ENCODE measurements at regions not wholly inside any gene's neighbourhood (a gene's known extent, or its start where the extent isn't known, plus 50 kb on each side); places are given as distances from the start of the nearest gene placed in this dataset.

- TF ChIP-seq, protein P1, sequence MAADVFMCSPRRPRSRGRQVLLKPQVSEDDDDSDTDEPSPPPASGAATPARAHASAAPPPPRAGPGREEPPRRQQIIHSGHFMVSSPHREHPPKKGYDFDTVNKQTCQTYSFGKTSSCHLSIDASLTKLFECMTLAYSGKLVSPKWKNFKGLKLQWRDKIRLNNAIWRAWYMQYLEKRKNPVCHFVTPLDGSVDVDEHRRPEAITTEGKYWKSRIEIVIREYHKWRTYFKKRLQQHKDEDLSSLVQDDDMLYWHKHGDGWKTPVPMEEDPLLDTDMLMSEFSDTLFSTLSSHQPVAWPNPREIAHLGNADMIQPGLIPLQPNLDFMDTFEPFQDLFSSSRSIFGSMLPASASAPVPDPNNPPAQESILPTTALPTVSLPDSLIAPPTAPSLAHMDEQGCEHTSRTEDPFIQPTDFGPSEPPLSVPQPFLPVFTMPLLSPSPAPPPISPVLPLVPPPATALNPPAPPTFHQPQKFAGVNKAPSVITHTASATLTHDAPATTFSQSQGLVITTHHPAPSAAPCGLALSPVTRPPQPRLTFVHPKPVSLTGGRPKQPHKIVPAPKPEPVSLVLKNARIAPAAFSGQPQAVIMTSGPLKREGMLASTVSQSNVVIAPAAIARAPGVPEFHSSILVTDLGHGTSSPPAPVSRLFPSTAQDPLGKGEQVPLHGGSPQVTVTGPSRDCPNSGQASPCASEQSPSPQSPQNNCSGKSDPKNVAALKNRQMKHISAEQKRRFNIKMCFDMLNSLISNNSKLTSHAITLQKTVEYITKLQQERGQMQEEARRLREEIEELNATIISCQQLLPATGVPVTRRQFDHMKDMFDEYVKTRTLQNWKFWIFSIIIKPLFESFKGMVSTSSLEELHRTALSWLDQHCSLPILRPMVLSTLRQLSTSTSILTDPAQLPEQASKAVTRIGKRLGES (CRISPR knock-in tag; IDR thresholded peaks at IDR 0.05; ENCODE audit: borderline replicate concordance), result no peak
Measured at GRCh38 chr15:80325206-80325605, 73.2 kb upstream of the CTXND1 start (continued).

GRCh38 chr15:80326270-80326669 is 74.3 kb upstream of the CTXND1 start:
- 57% methylated on average over 2 of the region's 2 CpGs for WGBS (ENCODE audit: low lambda C conversion rate)
- CTCF ChIA-PET (ENCODE audit: low intra/inter-chr PET ratio, low total read pairs), result no interaction called here
- BruUV-seq (replicated peaks), result no TSS peak
- TF ChIP-seq CHCHD3 (CRISPR knock-in tag; IDR thresholded peaks at IDR 0.05), result no peak
- no peak for TF ChIP-seq HDAC6 (IDR thresholded peaks at IDR 0.05; ENCODE audit: low read depth, low read length)
- TF ChIP-seq, protein P2, sequence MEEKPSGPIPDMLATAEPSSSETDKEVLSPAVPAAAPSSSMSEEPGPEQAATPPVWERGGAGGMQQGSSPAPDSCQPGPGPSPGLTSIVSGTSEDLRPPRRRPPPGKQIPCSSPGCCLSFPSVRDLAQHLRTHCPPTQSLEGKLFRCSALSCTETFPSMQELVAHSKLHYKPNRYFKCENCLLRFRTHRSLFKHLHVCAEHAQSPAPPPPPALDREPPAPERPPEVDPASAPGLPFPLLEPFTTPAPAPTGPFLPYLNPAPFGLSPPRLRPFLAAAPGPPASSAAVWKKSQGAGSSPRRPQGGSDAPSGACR (CRISPR knock-in tag; IDR thresholded peaks at IDR 0.05), result no peak
- TF ChIP-seq TFE3 (CRISPR knock-in tag; IDR thresholded peaks at IDR 0.05), result no peak
- TF ChIP-seq ZNF782 (CRISPR knock-in tag; IDR thresholded peaks at IDR 0.05; ENCODE audit: borderline replicate concordance), result no peak
- TF ChIP-seq, protein P3, sequence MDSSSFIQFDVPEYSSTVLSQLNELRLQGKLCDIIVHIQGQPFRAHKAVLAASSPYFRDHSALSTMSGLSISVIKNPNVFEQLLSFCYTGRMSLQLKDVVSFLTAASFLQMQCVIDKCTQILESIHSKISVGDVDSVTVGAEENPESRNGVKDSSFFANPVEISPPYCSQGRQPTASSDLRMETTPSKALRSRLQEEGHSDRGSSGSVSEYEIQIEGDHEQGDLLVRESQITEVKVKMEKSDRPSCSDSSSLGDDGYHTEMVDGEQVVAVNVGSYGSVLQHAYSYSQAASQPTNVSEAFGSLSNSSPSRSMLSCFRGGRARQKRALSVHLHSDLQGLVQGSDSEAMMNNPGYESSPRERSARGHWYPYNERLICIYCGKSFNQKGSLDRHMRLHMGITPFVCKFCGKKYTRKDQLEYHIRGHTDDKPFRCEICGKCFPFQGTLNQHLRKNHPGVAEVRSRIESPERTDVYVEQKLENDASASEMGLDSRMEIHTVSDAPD (CRISPR knock-in tag; IDR thresholded peaks at IDR 0.05), result no peak
- TF ChIP-seq ZNF276 (CRISPR knock-in tag; IDR thresholded peaks at IDR 0.05; ENCODE audit: low read depth), result no peak
- no peak for TF ChIP-seq ZNF770 (CRISPR knock-in tag; IDR thresholded peaks at IDR 0.05)
- TF ChIP-seq KAT8 (CRISPR knock-in tag; IDR thresholded peaks at IDR 0.05), result no peak

More at GRCh38 chr15:80326270-80326669, 74.3 kb upstream of the CTXND1 start:
- Histone ChIP-seq H3K27me3 (ENCODE audit: control insufficient read depth in 1 of 2, insufficient read depth in 2 of 2, low read length in 2 of 2) (0 out of 5 replicates have a peak, but pooled peaks cover 0 to 5% of the 10 kb centered on the region in 2 experiments), H4K20me1 (ENCODE audit: insufficient read depth, low read length) (no peaks in the 10 kb centered on the region), H3K9me3 (ENCODE audit: low read length) (0 out of 2 replicates have a peak, but pooled peaks cover 8% of the 10 kb centered on the region), H2AFZ (ENCODE audit: low read length) (no peak overlapping the region), H3K9ac (ENCODE audit: insufficient read depth, low read depth, low read length) (no peak overlapping the region), H3K27ac (ENCODE audit: extremely low read length, insufficient read depth, low read length) (no peak overlapping the region), H3K79me2 (ENCODE audit: insufficient read depth, low read length) (no peaks in the 10 kb centered on the region), H3K4me1 (ENCODE audit: insufficient read depth, low read length) (no peaks in the 10 kb centered on the region), H3K4me2 (ENCODE audit: low read depth, low read length) (no peak overlapping the region), H3K4me3 (replicated peaks in 1 of 3; ENCODE audit: insufficient read depth in 1 of 3, low read depth in 2 of 3, low read length in 3 of 3) (no peak overlapping the region), H3K36me3 (replicated peaks in 1 of 2; ENCODE audit: control insufficient read depth in 1 of 2, insufficient read depth in 2 of 2, low read length in 2 of 2) (no peaks in the 10 kb centered on the region)
- no peak for ATAC-seq
- in situ Hi-C loops (cut with HindIII; ENCODE audit: extremely low pct_ligation_motif_present, low pct_unique_long_range_greater_than_20kb), result no loop called here
- POLR2A ChIA-PET, result no interaction called here
- intact Hi-C loops (cut with micrococcal nuclease; ENCODE audit: unreplicated experiment), result no loop called here
- FAIRE-seq, result no peak
- DNase-seq (ENCODE audit: low spot score), result no peak
